ENCODE measurements at regions not wholly inside any gene's neighbourhood (a gene's known extent, or its start where the extent isn't known, plus 50 kb on each side); places are given as distances from the start of the nearest gene placed in this dataset.
"Not testable (repeated sequence)": the region's sequence is repeated elsewhere in the genome, so short reads cannot be mapped to it uniquely, and the experiment has no call there.

DNA sequence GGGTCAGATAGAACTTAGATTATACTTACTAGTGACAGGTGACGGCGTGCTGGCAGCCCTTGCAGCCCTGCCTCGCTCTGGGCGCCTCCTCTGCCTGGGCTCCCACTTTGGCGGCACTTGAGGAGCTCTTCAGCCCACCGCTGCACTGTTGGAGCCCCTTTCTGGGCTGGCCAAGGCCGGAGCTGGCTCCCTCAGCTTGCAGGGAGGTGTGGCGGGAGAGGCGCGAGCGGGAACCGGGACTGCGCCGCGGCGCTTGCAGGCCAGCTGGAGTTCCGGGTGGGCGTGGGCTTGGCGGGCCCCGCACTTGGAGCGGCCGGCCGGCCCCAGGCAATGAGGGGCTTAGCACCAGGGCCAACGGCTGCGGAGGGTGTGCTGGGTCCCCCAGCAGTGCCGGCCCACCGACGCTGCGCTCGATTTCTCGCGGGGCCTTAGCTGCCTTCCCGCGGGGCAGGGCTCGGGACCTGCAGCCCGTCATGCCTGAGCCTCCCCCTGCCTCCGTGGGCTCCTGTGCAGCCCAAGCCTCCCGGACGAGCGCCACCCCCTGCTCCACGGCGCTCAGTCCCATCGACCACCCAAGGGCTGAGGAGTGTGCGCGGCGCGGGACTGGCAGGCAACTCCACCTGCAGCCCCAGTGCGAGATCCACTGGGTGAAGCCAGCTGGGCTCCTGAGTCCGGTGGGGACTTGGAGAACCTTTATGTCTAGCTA lies 320.8 kb upstream of the DEPDC1 start:
- in situ Hi-C loops (cut with MboI; ENCODE audit: low pct_unique_long_range_greater_than_20kb, low sequenced_read_pairs): not testable (repeated sequence)

DNA sequence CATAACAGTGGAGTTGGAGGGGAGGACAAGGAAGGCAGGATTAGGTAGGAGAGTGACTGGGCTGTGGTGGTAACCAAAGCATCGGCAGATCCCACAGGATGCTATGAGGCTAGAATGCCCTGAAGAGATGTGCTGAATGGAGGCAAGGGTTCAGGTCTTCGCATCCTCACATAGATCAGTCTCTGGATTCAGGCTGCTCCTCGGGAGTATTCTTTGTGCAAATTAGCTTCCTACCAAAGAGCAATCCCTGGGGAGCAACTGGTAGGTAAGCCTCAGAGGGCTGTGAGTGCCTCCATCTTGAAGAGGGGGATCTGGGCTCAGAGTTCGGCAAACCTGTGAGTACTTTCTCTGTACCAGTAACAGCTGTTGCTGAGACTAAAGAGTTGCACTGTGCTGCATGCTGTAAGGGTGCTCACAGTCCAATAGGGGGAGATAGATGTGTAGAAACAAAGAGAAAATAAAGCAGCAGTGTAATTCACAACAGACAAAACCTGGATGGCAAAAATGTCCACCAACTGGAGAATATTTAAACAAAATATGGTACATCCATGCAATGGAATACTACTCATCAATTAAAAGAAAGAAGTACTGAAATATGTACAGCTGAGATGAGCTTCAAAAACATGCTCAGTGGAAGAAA lies 322.4 kb upstream of the DEPDC1 start:
- in situ Hi-C loops (cut with MboI; ENCODE audit: low pct_unique_long_range_greater_than_20kb, low sequenced_read_pairs): no loop called here
- DNase-seq: peak; percentile 6

More for the DNA sequence above, 320.8 kb upstream of the DEPDC1 start:
- not testable (repeated sequence) for DNase-seq

DNA sequence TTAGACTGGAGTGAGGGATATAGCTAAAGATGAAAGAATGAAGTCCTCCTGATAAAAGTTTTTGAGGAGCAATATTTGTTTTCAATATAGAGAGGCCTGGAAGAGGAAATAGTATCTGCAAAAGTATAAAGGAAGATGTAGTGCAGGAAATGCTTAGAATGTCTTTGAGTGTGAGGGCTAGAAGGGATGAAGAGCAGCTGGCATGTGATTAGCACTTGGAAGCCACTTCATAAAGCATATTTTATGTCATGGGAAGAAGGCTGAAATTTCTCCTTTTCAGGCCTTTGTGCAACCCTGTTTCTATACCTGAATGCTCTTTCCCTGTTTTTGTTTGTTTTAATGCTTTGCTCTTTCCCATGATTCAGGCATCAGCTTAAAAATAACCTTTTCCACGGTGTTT lies 323.3 kb upstream of the DEPDC1 start:
- in situ Hi-C loops (cut with MboI; ENCODE audit: low pct_unique_long_range_greater_than_20kb, low sequenced_read_pairs): no loop called here

DNA sequence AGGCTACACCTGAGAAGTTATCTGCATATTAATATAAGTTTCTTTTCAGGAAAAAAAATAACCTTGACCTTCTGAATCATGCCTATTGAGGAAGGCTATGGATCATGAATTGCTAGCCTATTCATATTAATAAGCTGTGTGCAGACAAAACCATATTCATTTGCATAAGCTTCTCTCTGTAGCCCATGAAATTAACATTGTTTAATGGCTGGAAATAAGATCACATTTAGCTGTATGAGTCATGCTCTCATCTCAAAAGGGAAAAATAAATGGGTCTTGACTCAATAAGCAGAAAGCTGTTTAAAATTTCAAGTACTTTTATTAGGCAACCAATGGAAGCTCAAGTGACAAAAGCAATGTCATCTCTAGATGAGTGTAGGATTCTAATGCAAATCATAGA lies 330.0 kb upstream of the DEPDC1 start:
- in situ Hi-C loops (cut with MboI; ENCODE audit: low pct_unique_long_range_greater_than_20kb, low sequenced_read_pairs): no loop called here
- no peak for DNase-seq

More for the DNA sequence above, 323.3 kb upstream of the DEPDC1 start:
- no peak for DNase-seq

DNA sequence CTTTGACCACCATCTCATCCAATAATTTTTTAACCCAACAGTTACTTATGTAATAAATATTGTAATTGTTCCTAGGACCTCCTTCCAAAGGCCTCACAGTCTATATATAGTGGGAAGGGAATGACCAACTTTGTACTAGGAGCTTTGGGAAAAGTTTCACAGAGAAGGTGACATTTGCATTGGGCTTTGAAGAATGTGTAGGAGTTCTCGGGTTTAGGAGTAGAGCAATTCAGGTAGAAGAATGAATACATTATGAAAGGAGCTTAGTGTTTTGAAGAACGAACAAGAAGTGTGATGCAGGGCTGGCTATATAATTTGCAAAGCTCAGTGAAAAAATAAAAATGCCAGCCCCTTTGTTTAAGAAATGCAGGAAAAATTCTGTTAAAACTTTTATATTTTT lies 330.4 kb upstream of the DEPDC1 start:
- in situ Hi-C loops (cut with MboI; ENCODE audit: low pct_unique_long_range_greater_than_20kb, low sequenced_read_pairs): no loop called here
- DNase-seq: no peak

DNA sequence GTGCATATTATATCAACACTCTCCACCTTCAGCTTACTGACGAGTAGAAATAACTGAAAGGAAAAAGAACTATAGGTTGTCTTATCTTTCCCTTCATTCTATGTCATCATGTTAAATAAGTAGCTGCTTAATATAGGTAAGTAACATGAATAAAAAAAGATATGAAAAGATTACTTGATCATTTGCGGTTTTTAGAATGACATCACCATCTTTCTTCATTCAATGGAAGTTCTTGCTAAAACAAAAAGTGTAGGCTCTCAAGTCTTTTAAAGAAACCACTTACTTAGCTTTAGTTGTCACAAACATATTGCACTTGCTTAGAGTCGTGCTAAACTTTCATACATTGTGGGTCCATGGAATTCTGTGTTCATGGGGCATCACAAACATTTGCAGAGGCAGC lies 331.1 kb upstream of the DEPDC1 start:
- in situ Hi-C loops (cut with MboI; ENCODE audit: low pct_unique_long_range_greater_than_20kb, low sequenced_read_pairs): no loop called here
- DNase-seq: no peak

DNA sequence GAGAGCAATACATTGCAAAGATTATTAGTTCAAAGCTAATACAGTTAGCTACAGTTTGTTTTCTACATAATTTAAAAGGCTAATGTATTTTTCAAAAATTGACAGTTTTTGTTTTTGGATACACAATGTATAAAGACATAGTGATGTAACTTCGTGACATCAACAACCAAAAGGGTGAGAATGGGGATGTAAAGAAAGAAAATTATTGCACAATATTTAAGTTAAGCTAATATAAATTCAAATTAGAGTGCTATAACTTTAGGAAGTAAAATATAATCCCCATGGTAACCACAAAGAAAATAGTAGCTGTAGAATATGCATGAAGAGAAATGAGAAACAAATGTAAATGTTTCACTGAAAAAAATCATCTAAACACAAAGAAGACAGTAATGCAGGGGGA lies 334.4 kb upstream of the DEPDC1 start:
- DNase-seq: no peak
- in situ Hi-C loops (cut with MboI; ENCODE audit: low pct_unique_long_range_greater_than_20kb, low sequenced_read_pairs): no loop called here

DNA sequence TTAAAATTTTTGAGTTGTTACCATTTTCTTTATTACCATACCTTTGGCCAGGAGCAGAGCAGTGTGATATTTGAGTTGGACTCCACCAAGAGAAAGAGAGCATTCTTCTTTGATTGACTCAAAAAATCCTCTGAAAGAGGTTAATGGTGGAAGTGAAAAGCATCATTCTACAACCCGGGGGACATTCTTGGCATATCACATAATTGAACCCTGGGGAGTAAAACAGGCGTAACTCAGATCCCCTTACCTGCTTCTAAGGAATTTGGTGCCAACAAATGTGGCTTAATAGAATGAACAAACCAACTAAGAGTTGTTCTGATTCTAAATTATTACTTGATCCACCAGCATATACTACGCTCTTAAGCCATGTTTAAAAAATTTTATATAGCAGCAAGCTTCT lies 351.1 kb upstream of the DEPDC1 start:
- DNase-seq: no peak
- in situ Hi-C loops (cut with MboI; ENCODE audit: low pct_unique_long_range_greater_than_20kb, low sequenced_read_pairs): no loop called here

DNA sequence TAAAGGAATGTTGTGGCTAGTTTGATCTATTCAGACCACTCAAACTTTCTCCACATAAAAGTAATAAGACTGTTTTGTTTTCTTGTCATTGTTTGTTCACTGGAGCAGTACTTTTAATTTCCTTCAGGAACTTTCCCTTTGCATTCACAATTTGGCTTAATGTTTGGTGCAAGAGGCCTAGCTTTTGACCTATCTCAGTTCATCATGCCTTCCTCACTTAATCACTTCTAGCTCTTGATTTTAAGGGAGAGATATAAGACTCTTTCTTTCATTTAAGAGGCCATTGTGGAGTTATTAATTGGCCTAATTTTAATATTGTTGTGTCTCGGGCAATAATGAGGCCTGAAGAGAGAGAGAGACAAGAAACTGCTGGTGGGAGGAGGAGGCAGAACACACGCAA lies 371.7 kb upstream of the DEPDC1 start:
- in situ Hi-C loops (cut with MboI; ENCODE audit: low pct_unique_long_range_greater_than_20kb, low sequenced_read_pairs): no loop called here
- DNase-seq: no peak

DNA sequence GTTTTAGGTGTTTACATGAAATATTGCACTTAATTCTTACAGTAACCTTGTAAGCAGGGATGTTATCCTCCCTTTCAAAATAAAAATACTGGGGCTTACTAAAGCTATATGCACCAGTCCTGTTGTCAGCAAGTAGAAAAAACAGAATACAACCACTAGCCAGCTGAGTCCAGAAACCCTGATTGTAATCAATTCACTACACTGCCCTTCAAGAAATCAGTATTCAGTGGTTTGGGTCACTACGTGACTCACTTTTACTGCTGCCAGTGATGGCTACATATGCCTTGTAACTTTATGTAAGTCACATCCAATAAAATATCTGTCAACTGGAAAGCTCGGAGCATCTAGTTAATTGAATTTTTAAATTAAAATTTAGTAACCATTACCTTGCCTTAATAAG lies 376.3 kb upstream of the DEPDC1 start:
- DNase-seq: no peak
- in situ Hi-C loops (cut with MboI; ENCODE audit: low pct_unique_long_range_greater_than_20kb, low sequenced_read_pairs): no loop called here

DNA sequence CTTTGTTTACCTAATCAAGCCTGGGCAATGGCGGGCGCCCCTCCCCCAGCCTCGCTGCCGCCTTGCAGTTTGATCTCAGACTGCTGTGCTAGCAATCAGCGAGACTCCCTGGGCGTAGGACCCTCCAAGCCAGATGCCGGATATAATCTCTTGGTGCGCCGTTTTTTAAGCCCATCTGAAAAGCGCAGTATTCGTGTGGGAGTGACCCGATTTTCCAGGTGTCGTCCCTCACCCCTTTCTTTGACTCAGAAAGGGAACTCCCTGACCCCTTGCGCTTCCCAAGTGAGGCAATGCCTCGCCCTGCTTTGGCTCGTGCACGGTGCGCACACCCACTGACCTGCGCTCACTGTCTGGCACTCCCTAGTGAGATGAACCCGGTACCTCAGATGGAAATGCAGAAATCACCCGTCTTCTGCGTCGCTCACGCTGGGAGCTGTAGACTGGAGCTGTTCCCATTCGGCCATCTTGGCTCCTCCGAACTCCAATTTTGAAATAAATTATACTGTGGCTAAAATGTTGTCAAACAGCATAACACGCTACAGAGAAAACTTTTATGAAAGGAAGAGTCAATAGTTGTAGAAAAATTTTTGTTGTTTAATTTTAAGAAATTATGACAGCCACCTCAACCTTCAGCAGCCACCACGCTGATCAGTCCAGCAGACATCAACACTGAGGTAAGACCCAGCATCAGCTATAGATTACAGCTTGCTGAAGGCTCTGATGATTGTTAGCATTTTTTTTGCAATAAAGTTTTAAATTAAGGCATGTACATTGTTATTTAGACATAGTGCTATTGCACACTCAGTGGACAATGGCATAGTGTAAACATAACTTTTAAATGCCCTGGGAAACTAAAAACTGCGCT lies 384.7 kb upstream of the DEPDC1 start:
- in situ Hi-C loops (cut with MboI; ENCODE audit: low pct_unique_long_range_greater_than_20kb, low sequenced_read_pairs); DNase-seq: not testable (repeated sequence)

DNA sequence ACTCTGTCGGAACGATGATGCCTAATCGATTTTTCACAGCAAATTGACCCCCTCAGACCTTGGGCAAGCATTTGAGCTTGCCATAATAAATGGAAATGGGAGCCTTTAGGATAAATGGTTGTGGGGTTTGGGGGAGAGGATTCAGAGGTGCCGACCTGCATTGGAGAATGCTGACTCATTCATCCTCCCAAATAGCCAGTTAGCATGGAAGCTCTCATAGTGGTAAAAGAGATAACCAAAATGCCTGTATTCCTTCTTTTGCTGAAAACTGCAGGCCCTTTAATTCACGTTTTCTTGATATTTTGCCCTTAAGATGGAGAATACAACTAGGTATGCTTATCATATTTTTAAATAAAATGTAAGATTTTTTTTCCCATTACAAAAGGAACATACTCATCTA lies 392.6 kb upstream of the DEPDC1 start:
- no peak for DNase-seq
- in situ Hi-C loops (cut with MboI; ENCODE audit: low pct_unique_long_range_greater_than_20kb, low sequenced_read_pairs): no loop called here

DNA sequence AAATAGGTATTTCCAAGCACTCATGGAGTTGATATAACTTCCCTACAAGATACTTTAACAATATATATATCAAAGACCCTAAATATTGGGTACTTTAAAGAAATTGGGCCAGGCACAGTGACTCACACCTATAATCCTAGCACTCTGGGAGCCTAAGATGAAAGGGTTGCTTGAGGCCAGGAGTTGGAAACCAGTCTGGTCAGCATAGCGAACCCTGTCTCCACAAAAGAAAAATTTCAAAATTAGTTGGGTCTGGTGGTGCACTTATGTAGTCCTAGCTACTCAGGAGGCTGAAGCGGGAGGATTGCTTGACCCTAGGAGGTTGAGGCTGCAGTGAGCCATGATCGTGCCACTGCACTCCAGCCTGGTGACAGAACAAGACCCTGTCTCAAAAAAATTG lies 393.9 kb upstream of the DEPDC1 start:
- DNase-seq: no peak
- in situ Hi-C loops (cut with MboI; ENCODE audit: low pct_unique_long_range_greater_than_20kb, low sequenced_read_pairs): no loop called here

DNA sequence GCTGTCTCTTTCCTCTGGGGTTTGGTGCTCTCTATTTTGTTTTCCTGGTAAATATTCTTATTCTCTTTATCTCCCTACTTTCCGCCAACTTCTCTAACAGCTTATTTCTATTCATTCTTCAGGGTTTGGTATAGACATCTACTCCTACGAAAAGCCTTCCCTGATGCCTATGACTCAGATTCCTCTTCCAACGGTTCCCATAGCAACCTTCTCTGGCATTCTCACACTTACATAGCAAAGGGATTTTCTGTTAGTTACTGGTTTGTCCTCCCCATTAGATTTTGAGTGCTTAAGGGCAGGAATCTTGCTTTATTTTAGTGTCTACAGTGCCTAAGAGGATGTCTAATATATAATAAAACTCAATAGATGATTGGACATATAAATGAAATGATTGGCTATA lies 407.6 kb upstream of the DEPDC1 start:
- in situ Hi-C loops (cut with MboI; ENCODE audit: low pct_unique_long_range_greater_than_20kb, low sequenced_read_pairs): no loop called here
- no peak for DNase-seq

DNA sequence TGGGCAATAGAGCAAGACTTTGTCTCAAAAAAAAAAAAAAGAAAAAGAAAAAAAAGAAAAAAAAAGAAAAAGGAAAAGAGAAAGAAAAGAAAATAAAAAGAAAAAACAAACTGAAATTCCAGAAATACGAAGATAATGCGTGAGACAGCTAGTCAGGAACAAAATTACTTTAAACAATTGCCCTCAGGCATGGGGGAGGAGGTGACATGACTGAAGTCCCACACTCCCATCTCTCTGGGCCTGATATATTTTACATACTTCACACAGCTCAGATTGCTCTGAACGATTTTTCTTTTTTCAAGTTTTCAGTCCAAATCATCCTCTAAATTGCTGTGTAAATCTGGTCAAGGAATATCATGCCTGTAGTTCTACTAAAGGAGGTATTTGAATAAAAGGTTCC lies 409.5 kb upstream of the DEPDC1 start:
- DNase-seq: no peak
- in situ Hi-C loops (cut with MboI; ENCODE audit: low pct_unique_long_range_greater_than_20kb, low sequenced_read_pairs): no loop called here

DNA sequence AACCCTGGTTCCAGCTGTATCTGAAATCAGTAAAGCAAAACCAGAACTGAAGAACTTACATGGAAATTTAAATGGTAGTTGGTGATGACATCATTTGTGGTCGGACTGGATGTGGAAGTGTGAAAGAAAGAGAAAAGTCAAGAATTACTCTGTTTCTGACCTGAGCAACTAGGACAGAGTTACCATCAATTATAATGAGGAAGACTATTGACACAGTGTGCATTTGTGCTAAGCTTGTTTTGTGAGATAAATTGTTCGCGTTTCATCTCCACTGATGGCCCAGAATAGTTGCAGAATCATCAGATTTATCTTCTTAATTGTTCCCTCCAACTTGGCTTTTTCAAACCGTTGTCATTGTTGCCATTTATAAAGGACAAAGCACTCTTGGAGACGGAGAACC lies 410.6 kb upstream of the DEPDC1 start:
- in situ Hi-C loops (cut with MboI; ENCODE audit: low pct_unique_long_range_greater_than_20kb, low sequenced_read_pairs): no loop called here
- DNase-seq: no peak

DNA sequence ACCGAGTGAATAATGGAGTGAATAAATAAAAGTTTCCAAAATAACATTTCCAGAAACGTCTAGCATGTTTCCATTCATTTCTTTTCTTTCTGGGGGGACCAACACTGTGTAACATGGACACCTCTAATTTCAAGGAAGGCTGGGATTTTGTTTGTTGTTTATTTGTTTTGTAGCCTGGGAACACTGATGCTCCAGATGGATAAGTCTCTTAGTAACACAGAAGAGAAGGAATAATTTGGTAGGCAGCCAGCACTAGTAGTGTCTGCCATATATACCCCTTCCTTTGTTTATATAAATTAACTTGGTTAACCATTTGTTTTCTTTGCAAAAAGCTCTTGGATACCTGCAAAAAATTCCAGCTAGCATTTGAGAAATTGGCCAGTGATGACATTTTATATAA lies 411.4 kb upstream of the DEPDC1 start:
- in situ Hi-C loops (cut with MboI; ENCODE audit: low pct_unique_long_range_greater_than_20kb, low sequenced_read_pairs): no loop called here
- DNase-seq: no peak

DNA sequence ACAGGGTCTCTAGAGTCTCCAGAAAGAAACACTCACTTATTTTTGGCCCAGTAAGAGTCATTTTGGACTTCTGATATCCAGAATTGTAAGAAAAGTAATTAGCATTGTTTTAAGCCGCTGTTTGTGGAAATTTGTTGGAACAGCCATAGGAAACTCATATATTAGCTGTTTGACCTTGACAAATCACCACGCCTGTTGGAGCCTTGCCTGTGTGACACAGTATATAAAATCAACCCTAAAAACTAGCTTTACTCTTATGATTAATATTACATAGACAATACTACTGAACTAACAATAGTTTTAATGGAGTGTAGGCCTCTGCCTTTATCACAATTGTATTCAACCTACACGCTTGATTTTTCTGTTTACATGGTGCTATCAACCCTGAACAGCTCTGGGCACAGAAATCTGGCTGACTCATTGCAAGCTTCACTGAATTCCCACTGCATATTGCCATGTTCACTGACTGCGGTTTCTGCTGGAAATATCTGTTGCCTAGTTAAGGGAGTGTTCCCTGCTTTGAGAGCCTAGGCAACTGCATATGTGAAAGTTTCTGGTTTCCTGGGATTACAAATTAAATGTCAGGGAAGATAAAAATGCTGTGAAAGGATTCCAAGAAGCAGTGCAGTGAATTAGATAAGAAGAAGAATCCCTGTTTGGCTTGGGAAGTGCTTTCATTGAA lies 419.5 kb upstream of the DEPDC1 start:
- in situ Hi-C loops (cut with MboI; ENCODE audit: low pct_unique_long_range_greater_than_20kb, low sequenced_read_pairs): no loop called here
- no peak for DNase-seq

DNA sequence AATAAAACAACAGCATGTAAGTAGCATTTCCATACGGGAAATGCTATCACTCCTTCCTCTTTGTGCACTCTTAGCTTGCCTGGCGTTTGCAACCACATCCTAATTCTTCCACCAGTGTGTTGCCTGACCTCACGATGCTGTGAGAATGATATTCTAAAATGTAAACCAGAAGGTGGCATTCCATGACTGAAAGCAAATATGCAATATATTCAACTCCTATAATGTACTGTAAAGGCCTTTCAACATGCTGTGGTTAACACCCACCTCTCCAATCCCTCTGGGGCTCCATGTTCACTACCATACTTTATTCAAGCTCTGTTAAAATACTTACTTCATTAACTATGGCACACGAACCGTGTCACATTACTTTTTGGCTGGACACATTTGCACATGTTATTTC lies 420.6 kb upstream of the DEPDC1 start:
- in situ Hi-C loops (cut with MboI; ENCODE audit: low pct_unique_long_range_greater_than_20kb, low sequenced_read_pairs): no loop called here
- no peak for DNase-seq

DNA sequence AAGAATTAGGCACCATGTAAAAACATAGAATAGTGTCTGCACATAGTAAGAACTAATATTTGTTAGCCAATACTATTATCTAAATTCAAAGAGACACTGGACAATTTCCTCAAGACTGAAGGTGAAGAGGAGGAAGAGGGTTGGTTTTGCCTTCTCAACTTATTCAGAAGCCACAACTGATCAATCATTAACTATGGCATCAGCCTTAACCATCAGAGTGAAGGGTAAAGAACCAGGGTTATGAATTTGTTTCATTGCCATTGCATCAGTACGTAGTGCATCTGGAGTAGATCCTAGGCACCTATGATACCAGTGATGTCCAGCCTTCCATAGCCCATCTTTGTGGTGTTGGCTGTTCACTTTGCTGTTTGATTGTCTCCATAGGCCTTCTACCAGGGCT lies 421.7 kb upstream of the DEPDC1 start:
- in situ Hi-C loops (cut with MboI; ENCODE audit: low pct_unique_long_range_greater_than_20kb, low sequenced_read_pairs): no loop called here
- no peak for DNase-seq
